ENCODE measurements at regions not wholly inside any gene's neighbourhood (a gene's known extent, or its start where the extent isn't known, plus 50 kb on each side); places are given as distances from the start of the nearest gene placed in this dataset.

GRCh38 chr3:81439108-81439507 is 322.3 kb downstream of the GBE1 start:
- intact Hi-C loops (cut with DNase I) = no loop called here
- ATAC-seq (no peak), DNase-seq (ENCODE audit: missing footprints) (no peak)

DNA sequence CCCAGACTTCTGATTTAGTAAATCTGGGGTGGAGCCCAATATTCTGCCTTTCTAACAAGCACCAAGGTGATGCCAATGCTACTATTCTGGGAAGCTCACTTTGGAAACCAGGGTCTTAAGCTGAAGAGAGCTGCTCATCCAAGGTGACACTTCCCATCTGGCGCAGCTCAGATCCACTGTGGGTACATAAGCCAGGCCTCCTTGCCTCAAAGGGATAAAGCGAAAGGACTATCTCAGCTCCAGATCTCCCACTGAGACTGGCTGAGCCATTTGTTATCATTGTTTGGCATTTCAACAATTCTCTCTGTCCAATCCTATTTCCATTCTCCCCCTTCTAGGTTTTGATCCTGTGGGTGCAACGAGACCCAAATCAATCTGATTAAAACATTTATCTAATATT is 323.8 kb downstream of the GBE1 start:
- no peak for ATAC-seq
- intact Hi-C loops (cut with DNase I) = no loop called here

DNA sequence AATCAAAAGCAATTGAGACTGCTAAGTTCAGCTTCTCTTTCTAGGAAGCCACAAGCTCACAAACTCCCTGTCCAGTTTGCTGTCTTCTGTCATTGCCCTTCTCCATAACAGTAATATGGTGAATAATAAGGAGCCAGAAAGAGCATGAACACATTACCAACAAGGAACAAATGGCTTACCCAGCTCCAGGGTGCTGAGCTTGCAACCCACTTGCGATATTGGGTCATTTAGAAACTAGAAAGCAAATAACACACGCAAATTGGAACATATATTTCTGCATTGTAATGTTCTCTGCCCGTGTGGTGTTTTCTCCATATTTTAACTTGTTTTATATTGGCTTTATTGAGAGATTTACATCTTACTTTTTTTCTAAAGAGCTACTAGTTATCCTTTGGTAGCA is 325.3 kb downstream of the GBE1 start:
- DNase-seq (ENCODE audit: missing footprints) = no peak
- ATAC-seq = no peak
- intact Hi-C loops (cut with DNase I) = no loop called here

More for the DNA sequence above, 323.8 kb downstream of the GBE1 start:
- DNase-seq (ENCODE audit: missing footprints) = no peak

GRCh38 chr3:81435050-81435449 is 326.4 kb downstream of the GBE1 start:
- DNase-seq (ENCODE audit: missing footprints) = no peak
- intact Hi-C loops (cut with DNase I) = no loop called here
- no peak for ATAC-seq

DNA sequence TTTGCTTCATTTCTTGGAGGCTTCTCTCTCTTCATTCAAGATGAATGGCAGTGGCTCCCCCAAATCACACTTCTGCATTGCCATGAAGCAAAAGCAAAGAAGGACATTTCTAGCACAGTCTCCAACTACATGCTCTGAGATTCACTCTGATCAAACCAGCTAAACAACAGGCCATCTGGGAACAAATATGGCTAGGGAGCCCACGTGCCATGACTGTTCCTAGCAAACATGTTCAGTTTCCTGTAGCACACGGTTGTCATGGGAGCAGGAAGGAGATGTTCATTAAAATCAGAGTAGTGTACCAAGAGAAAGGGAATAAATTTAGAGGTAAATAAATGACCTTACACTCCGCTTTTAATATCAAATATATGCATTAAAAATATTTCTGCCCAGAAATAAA is 327.3 kb downstream of the GBE1 start:
- DNase-seq (ENCODE audit: missing footprints) (no peak), ATAC-seq (no peak)
- intact Hi-C loops (cut with DNase I) = no loop called here

DNA sequence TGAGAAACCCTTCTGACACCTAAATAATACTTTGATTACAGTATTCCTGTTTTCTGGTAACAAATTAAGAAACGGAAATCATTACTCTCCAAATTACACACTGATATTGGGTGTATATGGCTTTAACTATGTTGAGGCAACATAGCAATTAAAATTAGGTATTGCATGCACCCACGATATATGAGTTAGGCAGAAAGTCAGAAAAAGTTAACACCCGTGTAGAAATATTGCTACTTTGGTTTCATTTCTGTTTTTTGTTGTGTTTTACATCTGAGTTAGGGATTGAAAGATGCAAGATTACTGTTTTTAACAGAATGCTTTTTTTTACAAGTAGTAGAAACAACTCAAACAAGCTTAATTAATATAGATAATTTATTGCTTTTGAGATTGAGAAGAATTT is 327.8 kb downstream of the GBE1 start:
- DNase-seq (ENCODE audit: missing footprints) (no peak), ATAC-seq (no peak)
- intact Hi-C loops (cut with DNase I) = no loop called here

DNA sequence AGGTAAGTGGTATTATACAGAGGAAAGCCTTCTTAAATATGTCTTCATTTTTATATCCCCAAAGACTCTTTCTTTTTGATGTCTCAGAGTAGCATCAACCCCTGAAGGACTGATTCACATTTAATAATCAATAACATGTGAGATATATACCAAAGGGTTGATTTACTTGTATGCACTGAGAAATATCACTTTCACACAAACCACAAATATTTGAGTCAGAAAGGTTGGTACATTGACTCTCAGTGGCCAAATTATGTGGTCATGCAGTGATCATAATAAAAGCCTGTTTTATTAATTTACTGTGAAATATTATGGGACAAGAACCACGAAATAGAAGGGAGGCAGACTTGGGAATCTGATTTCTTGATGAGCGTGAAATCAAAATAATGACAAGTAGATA is 329.0 kb downstream of the GBE1 start:
- intact Hi-C loops (cut with DNase I) = no loop called here
- DNase-seq (ENCODE audit: missing footprints) = no peak
- no peak for ATAC-seq

DNA sequence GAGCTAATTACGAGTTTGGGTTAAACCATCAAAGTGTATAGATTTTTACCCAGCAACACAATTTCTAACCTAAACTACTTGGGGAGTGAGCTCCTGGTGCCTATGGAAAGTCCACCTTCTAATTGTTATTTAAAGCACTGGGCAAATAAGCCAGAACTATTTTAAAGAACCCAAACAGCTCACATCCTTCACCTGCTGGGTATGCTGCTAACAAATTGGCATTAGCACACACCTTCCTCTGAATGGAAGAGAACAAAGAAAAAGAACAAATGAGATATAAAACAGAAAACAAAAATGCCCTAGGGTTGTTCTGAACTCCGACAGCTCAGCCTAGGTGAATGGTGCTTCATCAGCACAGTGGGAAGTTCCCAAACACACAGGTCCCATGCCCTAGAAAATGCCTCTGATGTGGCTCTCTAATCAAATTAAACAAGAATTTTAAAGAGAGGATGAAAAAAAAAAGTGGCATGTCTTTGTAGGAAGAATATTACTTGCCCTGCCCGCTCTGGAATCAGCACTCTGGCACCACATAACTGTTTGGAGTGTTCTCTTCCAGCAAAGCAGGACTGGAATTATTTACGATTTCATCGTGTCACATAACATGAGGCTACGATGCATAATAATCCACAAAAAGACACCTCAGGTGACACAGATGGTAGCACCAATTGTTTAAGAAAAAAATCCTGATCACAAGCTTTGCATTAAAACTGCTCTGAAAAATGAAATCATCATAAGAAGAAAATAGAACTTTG is 334.4 kb downstream of the GBE1 start:
- DNase-seq (ENCODE audit: missing footprints) (no peak), ATAC-seq (no peak)
- intact Hi-C loops (cut with DNase I) = loop anchor here (10.0 kb wide), 2 partner anchors 218 to 708 kb away; no protein-coding TSS in a partner anchor

DNA sequence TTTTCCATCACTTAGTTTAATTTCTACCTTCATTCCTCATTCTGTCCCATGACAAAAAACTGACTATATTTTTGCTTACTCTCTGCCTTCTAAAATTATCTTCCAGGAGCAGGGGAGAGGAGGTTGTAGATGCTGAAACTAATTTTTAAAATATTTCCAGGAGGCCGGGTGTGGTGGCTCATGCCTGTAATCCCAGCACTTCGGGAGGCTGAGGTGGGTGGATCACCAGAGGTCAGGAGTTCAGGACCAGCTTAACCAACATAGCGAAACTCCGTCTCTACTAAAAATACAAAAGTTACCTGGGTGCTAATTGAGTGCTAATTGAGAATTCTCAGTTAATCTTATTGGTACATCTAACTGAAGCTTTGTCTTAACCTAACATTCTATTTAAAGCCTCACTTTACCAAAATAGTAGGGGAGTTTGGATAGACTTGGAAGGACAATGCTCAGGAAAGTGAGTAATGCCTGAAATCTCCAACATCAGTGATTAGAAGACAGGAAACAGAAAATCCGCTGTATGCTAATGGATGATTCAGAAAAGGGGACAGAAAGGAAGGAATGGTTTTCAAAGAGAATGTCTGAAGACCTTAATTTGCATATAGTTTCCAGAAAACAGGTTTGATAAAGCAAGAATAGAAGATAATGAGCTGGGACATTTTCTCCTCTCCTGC is 336.1 kb downstream of the GBE1 start:
- DNase-seq (ENCODE audit: missing footprints) (no peak), ATAC-seq (no peak)
- intact Hi-C loops (cut with DNase I) = loop anchor here (10.0 kb wide), 2 partner anchors 219 to 709 kb away; no protein-coding TSS in a partner anchor

DNA sequence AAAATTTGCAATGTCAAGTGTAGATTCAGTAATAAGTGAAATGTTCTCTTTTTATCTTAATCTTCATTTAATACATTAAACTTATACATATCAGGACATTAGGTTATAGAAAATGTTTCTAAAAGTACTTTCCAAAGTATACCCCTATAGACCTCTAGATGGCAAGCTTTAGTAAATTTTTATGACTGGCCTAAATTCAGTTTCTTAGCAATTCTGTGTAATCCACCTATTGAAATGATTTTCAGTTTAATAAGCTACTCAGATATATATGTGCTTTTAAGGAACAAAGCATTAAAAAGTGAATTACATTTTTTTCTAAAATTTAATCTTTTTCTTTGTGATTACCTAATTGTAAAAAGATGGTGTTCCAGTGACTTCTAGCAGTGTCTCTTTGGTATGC is 342.2 kb downstream of the GBE1 start:
- intact Hi-C loops (cut with DNase I) = no loop called here
- DNase-seq (ENCODE audit: missing footprints) = no peak
- no peak for ATAC-seq

DNA sequence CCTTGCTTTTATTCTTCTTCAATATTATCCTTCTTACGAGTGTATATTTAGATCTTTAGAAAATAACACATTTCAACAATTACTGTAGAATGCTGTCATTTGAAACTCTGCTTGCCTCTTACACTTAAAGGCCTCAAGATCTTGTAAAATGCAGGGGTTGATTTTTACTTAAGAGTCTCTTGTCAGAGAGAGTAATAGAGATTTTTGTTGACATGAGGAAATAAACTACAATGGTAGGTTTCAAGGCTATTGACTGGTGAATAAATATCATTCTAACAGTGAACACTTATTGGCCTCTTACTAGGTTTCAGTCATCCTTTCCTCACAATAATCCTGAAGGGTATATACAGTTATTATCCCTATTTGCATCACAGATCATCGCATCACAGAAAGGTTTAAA is 344.6 kb downstream of the GBE1 start:
- no peak for ATAC-seq
- no peak for DNase-seq (ENCODE audit: missing footprints)
- intact Hi-C loops (cut with DNase I) = no loop called here

DNA sequence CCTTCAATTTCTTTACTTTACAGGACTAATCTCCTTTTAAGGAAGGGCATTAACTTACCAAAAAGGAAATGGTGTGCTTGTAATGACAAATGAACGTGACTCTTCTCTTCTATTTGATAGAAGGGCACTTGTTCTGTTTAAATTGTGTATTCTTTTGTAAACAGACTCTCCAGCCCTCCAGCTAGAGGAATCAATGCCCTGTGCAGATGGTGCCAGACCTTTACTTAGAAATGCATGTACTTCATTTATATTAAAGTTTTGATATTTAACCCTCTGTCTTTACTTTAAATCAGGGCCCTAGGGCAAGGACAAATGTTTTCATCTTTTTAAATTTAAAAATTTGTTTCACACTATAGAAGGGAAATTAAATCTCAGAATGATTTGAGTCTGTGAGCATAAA is 355.1 kb downstream of the GBE1 start:
- ATAC-seq (no peak), DNase-seq (ENCODE audit: missing footprints) (no peak)
- intact Hi-C loops (cut with DNase I) = no loop called here

DNA sequence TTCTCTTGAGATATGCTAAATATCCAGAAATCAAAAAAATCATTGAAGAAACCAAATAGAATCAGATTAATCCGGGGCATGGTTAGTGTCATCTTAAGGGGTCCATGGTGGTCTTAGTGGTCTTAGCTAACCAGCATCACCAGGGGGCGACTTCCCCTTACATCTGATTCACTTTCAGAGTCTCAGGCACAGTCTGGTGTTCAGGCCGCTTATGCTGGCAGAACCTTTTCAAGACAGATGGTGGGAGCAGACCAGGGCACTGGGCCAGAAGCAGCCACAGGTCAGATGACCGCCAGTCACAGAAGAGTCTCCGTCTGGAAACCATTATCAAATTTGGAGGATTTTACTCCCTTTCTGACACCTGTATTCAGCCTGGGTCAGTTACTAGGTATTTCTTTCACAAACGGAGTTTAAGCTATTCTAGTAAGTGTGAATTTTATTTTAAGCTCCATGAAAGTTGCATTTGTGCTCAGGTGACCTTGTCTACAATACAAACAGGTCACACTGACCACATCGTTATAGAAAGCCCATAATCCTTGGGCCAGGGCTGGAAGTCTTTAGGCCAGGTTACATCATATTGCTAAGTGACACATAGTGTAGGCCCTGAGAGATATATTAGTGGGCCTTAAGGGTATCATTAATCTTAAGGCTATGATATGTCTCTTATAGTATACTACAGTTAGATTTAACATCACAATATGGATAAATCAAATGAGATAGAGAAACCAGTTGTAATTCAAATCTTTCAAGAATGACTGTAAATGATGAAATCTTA is 365.5 kb downstream of the GBE1 start:
- DNase-seq (ENCODE audit: missing footprints) (no peak), ATAC-seq (no peak)
- intact Hi-C loops (cut with DNase I) = no loop called here

DNA sequence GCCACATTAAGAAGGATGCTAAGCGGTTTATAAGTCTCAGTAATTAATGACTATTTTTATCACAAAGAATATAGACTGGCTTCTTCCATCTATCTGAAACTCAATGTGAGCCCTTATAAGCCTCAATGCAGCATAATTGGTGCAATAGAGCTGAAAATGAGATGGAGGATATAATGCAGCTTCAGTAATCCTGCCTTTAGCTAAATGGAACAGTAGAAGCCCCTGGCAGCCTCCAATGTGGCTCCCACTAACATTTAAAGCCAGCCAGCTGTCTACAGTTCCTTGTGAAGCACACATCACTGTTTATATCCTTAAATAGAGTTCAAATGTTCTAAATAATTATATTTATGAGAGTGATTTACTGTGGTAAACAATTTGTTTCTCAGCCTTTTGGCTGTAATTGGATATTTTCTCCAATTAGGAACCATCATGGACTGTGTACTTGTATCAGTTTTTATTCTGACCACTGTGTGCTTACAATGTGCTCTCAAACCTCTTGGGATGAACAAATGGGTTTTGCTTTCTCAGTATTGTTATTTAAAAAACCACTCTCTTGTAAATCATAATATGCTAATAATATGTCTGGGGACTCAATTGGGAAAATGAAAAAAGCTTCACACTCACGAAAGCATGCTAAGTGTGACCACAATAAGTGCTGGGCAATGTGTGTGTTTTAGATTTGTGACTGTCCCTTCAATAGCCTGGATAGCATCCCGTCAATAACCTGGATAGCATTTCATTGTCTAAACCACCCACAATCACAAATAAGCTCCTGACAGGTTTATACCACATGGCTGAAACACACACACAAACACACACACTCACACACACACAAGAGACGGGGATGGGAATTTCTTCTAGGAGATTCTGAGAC is 366.6 kb downstream of the GBE1 start:
- no peak for DNase-seq (ENCODE audit: missing footprints)

GRCh38 chr3:81393251-81393650 is 368.2 kb downstream of the GBE1 start:
- intact Hi-C loops (cut with DNase I) = no loop called here
- DNase-seq (ENCODE audit: missing footprints) (no peak), ATAC-seq (no peak)

More for the DNA sequence above, 366.6 kb downstream of the GBE1 start:
- intact Hi-C loops (cut with DNase I) = no loop called here
- no peak for ATAC-seq

- intact Hi-C loops (cut with DNase I) = no loop called here
- DNase-seq (ENCODE audit: missing footprints) (no peak), ATAC-seq (no peak)
Measured at GRCh38 chr3:81390796-81391195, 370.6 kb downstream of the GBE1 start.

- DNase-seq (ENCODE audit: missing footprints) = no peak
- intact Hi-C loops (cut with DNase I) = no loop called here
- no peak for ATAC-seq
Measured at GRCh38 chr3:81388191-81388590, 373.3 kb downstream of the GBE1 start.

DNA sequence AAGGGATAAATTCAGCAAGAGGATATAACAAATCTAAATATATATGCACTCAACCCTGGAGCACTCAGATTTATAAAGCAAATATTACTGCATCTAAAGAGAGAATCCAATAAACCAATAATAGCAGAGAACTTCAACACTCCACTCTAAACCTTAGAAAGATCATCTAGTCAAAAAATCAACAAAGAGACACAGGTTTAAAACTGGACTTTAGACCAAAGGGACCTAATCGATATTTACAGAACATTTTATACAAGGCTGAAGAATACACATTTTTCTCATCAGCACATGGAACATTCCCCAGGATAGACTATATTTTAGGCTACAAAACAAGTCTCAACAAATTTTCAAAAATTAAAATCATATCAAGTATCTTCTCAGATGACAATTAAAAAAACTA is 379.0 kb downstream of the GBE1 start:
- intact Hi-C loops (cut with DNase I) = no loop called here
- DNase-seq (ENCODE audit: missing footprints) (no peak), ATAC-seq (no peak)

DNA sequence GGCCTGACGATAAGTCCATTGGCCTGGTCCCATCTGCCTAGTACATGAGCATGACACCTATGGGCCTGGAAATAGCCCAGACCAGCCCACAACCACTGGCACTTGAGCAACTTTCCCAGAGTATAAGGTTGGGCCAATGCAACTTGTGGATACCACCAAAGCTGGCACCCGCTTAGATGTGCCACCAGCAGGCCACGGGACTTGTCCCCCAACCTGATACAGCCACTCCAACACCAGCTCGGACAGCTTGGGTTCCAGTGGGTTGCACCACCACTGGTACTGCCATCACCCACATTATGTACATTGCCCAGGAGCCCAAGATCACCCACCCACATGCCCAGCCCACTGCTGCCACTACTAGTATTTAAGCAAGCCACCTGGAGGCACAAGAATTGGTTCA is 381.2 kb downstream of the GBE1 start:
- intact Hi-C loops (cut with DNase I) = no loop called here
- no peak for DNase-seq (ENCODE audit: missing footprints)

More for the DNA sequence above, 381.2 kb downstream of the GBE1 start:
- ATAC-seq = no peak
